Right lobe of liver (tissue), 6 donors: ENCODE measurements at regions not wholly inside any gene's neighbourhood (a gene's known extent, or its start where the extent isn't known, plus 50 kb on each side); places are given as distances from the start of the nearest gene placed in this dataset.

Experiments
- ATAC-seq, 4 donors: fragments of 200-7000 bp; cut with Tn5 transposase; one replicate each; pipeline ENCODE4 v1.9.1; 2020; ENCODE audit warnings: mild to moderate bottlenecking in 4 of 4, moderate library complexity in 4 of 4
- DNase-seq, 3 donors: peaks; one replicate each; pipeline ENCODE4 v3.0.0-alpha.2; 2020
- H3K27ac ChIP-seq, 3 donors: fragments of 200-600 bp; one replicate each; pipeline ENCODE4 v1.8.0; 2022
- H3K27me3 ChIP-seq, 2 donors: fragments of 200-600 bp; one replicate each; pipeline ENCODE4 v1.8.0; 2022
- H3K36me3 ChIP-seq, 4 donors: fragments of 200-600 bp; sonication (generic) in 1 of 4; one replicate each; pipeline versions ENCODE4 v1.5.1 to v1.8.0; 2017 to 2022; ENCODE audit warnings: control low read depth in 1 of 4
- H3K4me1 ChIP-seq, 4 donors: fragments of 200-600 bp; sonication (generic) in 1 of 4; one replicate each; pipeline versions ENCODE4 v1.5.1 to v1.8.0; 2017 to 2022; ENCODE audit warnings: control low read depth in 1 of 4
- H3K4me3 ChIP-seq, 3 donors: fragments of 200-600 bp; one replicate each; pipeline ENCODE4 v1.8.0; 2022
- H3K9me3 ChIP-seq, 4 donors: fragments of 200-600 bp; sonication (generic) in 1 of 4; one replicate each; pipeline versions ENCODE4 v1.5.1 to v1.8.0; 2017 to 2022; ENCODE audit warnings: control low read depth in 1 of 4
- POLR2A ChIP-seq: fragments of 450-650 bp; IDR thresholded peaks from one replicate; pipeline ENCODE4 v1.6.1; 2017; ENCODE audit warnings: antibody characterized with exemption, mild to moderate bottlenecking
- WGBS: methylation state at CpG from one replicate; pipeline ENCODE4 v1.1.6; 2018; ENCODE audit warnings: low coverage, low lambda C conversion rate; ENCODE audit not compliant: insufficient coverage; ENCODE audit errors: missing lambda C conversion rate; 5-methylcytosine and 5-hydroxymethylcytosine counted together
- intact Hi-C, 2 donors: fragments of 100-400 bp; cut with DNase I; formaldehyde crosslinking; loops; one replicate each; pipeline versions ENCODE4 v1.11.2 to v1.14.1; 2022
- TF ChIP-seq, protein P1 (sequence below), 4 donors: fragments of 200-600 bp in 3 of 4; fragments of 450-650 bp in 1 of 4; IDR thresholded peaks; one replicate each; pipeline versions ENCODE4 v1.5.1 to v1.8.0; 2016 to 2022; ENCODE audit warnings: antibody characterized with exemption in 4 of 4, mild to moderate bottlenecking in 2 of 4
- donor health status: DM: no; HTN: yes; CAD: no.
- donor health status: DM: no; HTN: no; CAD: no.
- donor health status: DM: no; HTN: no; CAD: no.
- donor health status: DM: no; HTN: yes; CAD: no.
- donor health status: DM: no; HTN: yes; CAD: no.

- ATAC-seq (no peak), DNase-seq (no peak)
- Histone ChIP-seq H3K4me3 (no peak overlapping the region), H3K36me3 (no peaks in the 10 kb centered on the region), H3K27ac (no peak overlapping the region), H3K9me3 (no peaks in the 10 kb centered on the region), H3K4me1 (no peaks in the 10 kb centered on the region), H3K27me3 (no peaks in the 10 kb centered on the region)
- intact Hi-C loops = no loop called here
- TF ChIP-seq POLR2A = no peak
- TF ChIP-seq, protein P1, sequence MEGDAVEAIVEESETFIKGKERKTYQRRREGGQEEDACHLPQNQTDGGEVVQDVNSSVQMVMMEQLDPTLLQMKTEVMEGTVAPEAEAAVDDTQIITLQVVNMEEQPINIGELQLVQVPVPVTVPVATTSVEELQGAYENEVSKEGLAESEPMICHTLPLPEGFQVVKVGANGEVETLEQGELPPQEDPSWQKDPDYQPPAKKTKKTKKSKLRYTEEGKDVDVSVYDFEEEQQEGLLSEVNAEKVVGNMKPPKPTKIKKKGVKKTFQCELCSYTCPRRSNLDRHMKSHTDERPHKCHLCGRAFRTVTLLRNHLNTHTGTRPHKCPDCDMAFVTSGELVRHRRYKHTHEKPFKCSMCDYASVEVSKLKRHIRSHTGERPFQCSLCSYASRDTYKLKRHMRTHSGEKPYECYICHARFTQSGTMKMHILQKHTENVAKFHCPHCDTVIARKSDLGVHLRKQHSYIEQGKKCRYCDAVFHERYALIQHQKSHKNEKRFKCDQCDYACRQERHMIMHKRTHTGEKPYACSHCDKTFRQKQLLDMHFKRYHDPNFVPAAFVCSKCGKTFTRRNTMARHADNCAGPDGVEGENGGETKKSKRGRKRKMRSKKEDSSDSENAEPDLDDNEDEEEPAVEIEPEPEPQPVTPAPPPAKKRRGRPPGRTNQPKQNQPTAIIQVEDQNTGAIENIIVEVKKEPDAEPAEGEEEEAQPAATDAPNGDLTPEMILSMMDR (IDR thresholded peaks at IDR 0.05) = no peak
These were observed 1036.3 kb downstream of the TBL1XR1 start for GRCh38 chr3:176160997-176161396.

- WGBS = 43% methylated on average over 1 of the region's 2 CpGs
- H3K27ac ChIP-seq = no peak overlapping the region
- intact Hi-C loops = no loop called here
- TF ChIP-seq POLR2A = no peak
- TF ChIP-seq, protein P1 (IDR thresholded peaks at IDR 0.05) = no peak
- no peaks in the 10 kb centered on the region for H3K36me3 ChIP-seq
- no peaks in the 10 kb centered on the region for H3K27me3 ChIP-seq
- ATAC-seq (no peak), DNase-seq (no peak)
- no peaks in the 10 kb centered on the region for H3K4me1 ChIP-seq
- no peak overlapping the region for H3K4me3 ChIP-seq
- no peaks in the 10 kb centered on the region for H3K9me3 ChIP-seq
These were observed 1037.5 kb downstream of the TBL1XR1 start for GRCh38 chr3:176159796-176160195.

- no peak overlapping the region for H3K27ac ChIP-seq
- intact Hi-C loops = no loop called here
- no peak overlapping the region for H3K4me3 ChIP-seq
- H3K27me3 ChIP-seq = no peaks in the 10 kb centered on the region
- WGBS = 69% methylated on average over 6 of the region's 6 CpGs
- no peaks in the 10 kb centered on the region for H3K9me3 ChIP-seq
- TF ChIP-seq POLR2A = no peak
- TF ChIP-seq, protein P1 (IDR thresholded peaks at IDR 0.05) = no peak
- H3K4me1 ChIP-seq = no peaks in the 10 kb centered on the region
- DNase-seq (no peak), ATAC-seq (no peak)
- no peaks in the 10 kb centered on the region for H3K36me3 ChIP-seq
These were observed 1042.3 kb downstream of the TBL1XR1 start for GRCh38 chr3:176155012-176155411.

GRCh38 chr3:176149567-176149966 is 1047.7 kb downstream of the TBL1XR1 start:
- Histone ChIP-seq H3K4me3 (no peak overlapping the region), H3K27ac (no peak overlapping the region), H3K9me3 (no peaks in the 10 kb centered on the region), H3K4me1 (no peaks in the 10 kb centered on the region), H3K36me3 (no peaks in the 10 kb centered on the region), H3K27me3 (no peaks in the 10 kb centered on the region)
- no peak for DNase-seq
- TF ChIP-seq POLR2A = no peak
- TF ChIP-seq, protein P1 (IDR thresholded peaks at IDR 0.05) = no peak
- no peak for ATAC-seq
- intact Hi-C loops = no loop called here

- TF ChIP-seq POLR2A = no peak
- TF ChIP-seq, protein P1 (IDR thresholded peaks at IDR 0.05) = no peak
- no peak for ATAC-seq
- intact Hi-C loops = no loop called here
- WGBS = 22% methylated on average over 1 of the region's 1 CpG
- no peaks in the 10 kb centered on the region for H3K27me3 ChIP-seq
- DNase-seq = no peak
- no peaks in the 10 kb centered on the region for H3K4me1 ChIP-seq
- no peaks in the 10 kb centered on the region for H3K9me3 ChIP-seq
- no peak overlapping the region for H3K4me3 ChIP-seq
- no peaks in the 10 kb centered on the region for H3K36me3 ChIP-seq
- no peak overlapping the region for H3K27ac ChIP-seq
These were observed 1050.0 kb downstream of the TBL1XR1 start for GRCh38 chr3:176147251-176147650.
